ENCODE measurements at regions not wholly inside any gene's neighbourhood (a gene's known extent, or its start where the extent isn't known, plus 50 kb on each side); places are given as distances from the start of the nearest gene placed in this dataset.
A peak's percentile ranks its signal among the peaks of the same experiment; 100 is the strongest.

GRCh38 chr10:86599041-86599440, 55.3 kb upstream of the OPN4 start:
- Mint-ChIP-seq H3K4me1 (ENCODE audit: low read depth, unreplicated experiment) (peaks cover 18% of the 10 kb centered on the region), H3K4me3 (ENCODE audit: low read depth, unreplicated experiment) (no peak overlapping the region), H3K27me3 (ENCODE audit: unreplicated experiment) (peaks cover 14% of the 10 kb centered on the region), H3K36me3 (ENCODE audit: insufficient read depth, unreplicated experiment) (no peaks in the 10 kb centered on the region), H3K9me3 (ENCODE audit: low read depth, unreplicated experiment) (no peaks in the 10 kb centered on the region), H3K27ac (ENCODE audit: unreplicated experiment) (no peak overlapping the region)
- no TSS peak for BruUV-seq (replicated peaks)
- intact Hi-C loops (cut with micrococcal nuclease; ENCODE audit: unreplicated experiment) = no loop called here
- CTCF ChIA-PET = no interaction called here
- TF ChIP-seq CTCF (IDR thresholded peaks at IDR 0.05; ENCODE audit: unreplicated experiment) = no peak
- no peak for DNase-seq

GRCh38 chr10:86599729-86600128, 54.6 kb upstream of the OPN4 start:
- intact Hi-C loops (cut with micrococcal nuclease; ENCODE audit: unreplicated experiment) = no loop called here
- DNase-seq = peak; percentile 27
- Mint-ChIP-seq H3K9me3 (ENCODE audit: low read depth, unreplicated experiment) (no peaks in the 10 kb centered on the region), H3K4me1 (ENCODE audit: low read depth, unreplicated experiment) (peaks cover 15% of the 10 kb centered on the region), H3K36me3 (ENCODE audit: insufficient read depth, unreplicated experiment) (no peaks in the 10 kb centered on the region), H3K27me3 (ENCODE audit: unreplicated experiment) (peaks cover 14% of the 10 kb centered on the region), H3K4me3 (ENCODE audit: low read depth, unreplicated experiment) (no peak overlapping the region), H3K27ac (ENCODE audit: unreplicated experiment) (no peak overlapping the region)
- CTCF ChIA-PET = no interaction called here
- BruUV-seq (replicated peaks) = no TSS peak
- no peak for TF ChIP-seq CTCF (IDR thresholded peaks at IDR 0.05; ENCODE audit: unreplicated experiment)

GRCh38 chr10:86600296-86600695, 54.1 kb upstream of the OPN4 start:
- no peak overlapping the region for H3K4me3 Mint-ChIP-seq (ENCODE audit: low read depth, unreplicated experiment)
- H3K4me1 Mint-ChIP-seq (ENCODE audit: low read depth, unreplicated experiment) = peaks cover 15% of the 10 kb centered on the region
- no peaks in the 10 kb centered on the region for H3K36me3 Mint-ChIP-seq (ENCODE audit: insufficient read depth, unreplicated experiment)
- no peak for DNase-seq
- H3K9me3 Mint-ChIP-seq (ENCODE audit: low read depth, unreplicated experiment) = no peaks in the 10 kb centered on the region
- H3K27me3 Mint-ChIP-seq (ENCODE audit: unreplicated experiment) = peaks cover 14% of the 10 kb centered on the region
- intact Hi-C loops (cut with micrococcal nuclease; ENCODE audit: unreplicated experiment) = no loop called here
- no peak overlapping the region for H3K27ac Mint-ChIP-seq (ENCODE audit: unreplicated experiment)
- no TSS peak for BruUV-seq (replicated peaks)
- CTCF ChIA-PET = no interaction called here
- no peak for TF ChIP-seq CTCF (IDR thresholded peaks at IDR 0.05; ENCODE audit: unreplicated experiment)

- no peak for DNase-seq
- no TSS peak for BruUV-seq (replicated peaks)
- no peak overlapping the region for H3K27ac Mint-ChIP-seq (ENCODE audit: unreplicated experiment)
- intact Hi-C loops (cut with micrococcal nuclease; ENCODE audit: unreplicated experiment) = no loop called here
- TF ChIP-seq CTCF (IDR thresholded peaks at IDR 0.05; ENCODE audit: unreplicated experiment) = no peak
- CTCF ChIA-PET = interaction anchor here (1.5 kb wide), 1 partner anchor 70 kb away, joined by 3 read pairs; no protein-coding TSS in a partner anchor
- peaks cover 15% of the 10 kb centered on the region for H3K4me1 Mint-ChIP-seq (ENCODE audit: low read depth, unreplicated experiment)
- H3K9me3 Mint-ChIP-seq (ENCODE audit: low read depth, unreplicated experiment) = no peaks in the 10 kb centered on the region
- peaks cover 14% of the 10 kb centered on the region for H3K27me3 Mint-ChIP-seq (ENCODE audit: unreplicated experiment)
- H3K4me3 Mint-ChIP-seq (ENCODE audit: low read depth, unreplicated experiment) = no peak overlapping the region
- no peaks in the 10 kb centered on the region for H3K36me3 Mint-ChIP-seq (ENCODE audit: insufficient read depth, unreplicated experiment)
These were observed 52.3 kb upstream of the OPN4 start for GRCh38 chr10:86601956-86602602.
